ENCODE measurements at regions not wholly inside any gene's neighbourhood (a gene's known extent, or its start where the extent isn't known, plus 50 kb on each side); places are given as distances from the start of the nearest gene placed in this dataset.

DNA sequence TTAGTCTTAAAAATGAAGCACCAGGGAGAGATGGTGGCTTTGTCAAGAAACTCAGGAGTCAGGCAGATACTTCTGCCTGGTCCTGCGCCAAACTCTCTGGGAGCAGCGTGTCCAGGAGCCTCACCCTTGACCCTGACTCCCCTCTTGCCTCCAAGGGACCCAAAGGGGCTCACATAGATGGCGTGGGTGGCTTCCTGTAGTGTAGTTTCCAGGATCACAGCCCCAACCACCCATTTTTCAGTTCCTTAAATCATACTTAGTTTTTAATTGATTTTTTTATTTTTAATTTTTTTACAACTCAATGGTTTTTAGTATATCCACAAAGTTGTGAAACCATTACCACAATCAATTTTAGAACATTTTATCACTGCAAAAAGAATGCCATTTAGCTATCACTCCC is 107.7 kb upstream of the IGSF21 start:
- TF ChIP-seq REST (IDR thresholded peaks at IDR 0.05; ENCODE audit: insufficient read depth in 1 of 2, low read depth in 2 of 2, low read length in 2 of 2) (no peak), POLR2AphosphoS5 (IDR thresholded peaks at IDR 0.05; ENCODE audit: low read depth, low read length) (no peak)
